Keratinocyte (primary cell): ENCODE measurements at regions not wholly inside any gene's neighbourhood (a gene's known extent, or its start where the extent isn't known, plus 50 kb on each side); places are given as distances from the start of the nearest gene placed in this dataset.

Experiments
- CTCF ChIP-seq, 3 experiments: IDR thresholded peaks in 1 of 3; conservative IDR thresholded peaks in 1 of 3; optimal IDR thresholded peaks in 1 of 3; 2 replicates in 2 of 3; 3 replicates in 1 of 3; pipeline versions ENCODE3 to v1.5.1; 2011; ENCODE audit warnings: low read length in 3 of 3, mild to moderate bottlenecking in 3 of 3, moderate library complexity in 2 of 3, control low read depth in 1 of 3, inconsistent platforms in 1 of 3; ENCODE audit not compliant: insufficient read depth in 2 of 3; ENCODE audit errors: extremely low read depth in 1 of 3
- EZH2 ChIP-seq: IDR thresholded peaks from one replicate; pipeline ENCODE4 v1.6.1; 2012; ENCODE audit warnings: inconsistent platforms, mild to moderate bottlenecking, low read length, moderate library complexity

GRCh38 chr3:6455031-6455430 is 405.9 kb upstream of the GRM7 start:
- TF ChIP-seq CTCF (optimal IDR thresholded peaks at IDR 0.05 in 1 of 3, IDR thresholded peaks at IDR 0.05 in 1 of 3, conservative IDR thresholded peaks at IDR 0.05 in 1 of 3; ENCODE audit: extremely low read depth in 1 of 3, insufficient read depth in 2 of 3, low read length in 3 of 3) (no peak), EZH2 (no peak)
